Retinal pigment epithelial cell (primary cell): ENCODE measurements at regions not wholly inside any gene's neighbourhood (a gene's known extent, or its start where the extent isn't known, plus 50 kb on each side); places are given as distances from the start of the nearest gene placed in this dataset.

Experiments
- DNase-seq: peaks from one replicate; pipeline ENCODE4 v3.0.0-alpha.2; 2010; ENCODE audit warnings: low read depth
- H3K4me3 ChIP-seq: 2 replicates; pipeline ENCODE4 v1.5.1; 2011; ENCODE audit warnings: mild to moderate bottlenecking, low read length, control low read depth, moderate library complexity
- CTCF ChIP-seq: conservative IDR thresholded peaks from 2 replicates; pipeline ENCODE4 v1.5.1; 2011; ENCODE audit warnings: low read depth, low read length, control low read depth, inconsistent platforms

- no peak for TF ChIP-seq CTCF
- H3K4me3 ChIP-seq = no peak overlapping the region
- DNase-seq = no peak
These were observed 244.5 kb upstream of the SLC35B3 start for GRCh38 chr6:8679823-8680222.

- no peak for DNase-seq
- no peak for TF ChIP-seq CTCF
- H3K4me3 ChIP-seq = no peak overlapping the region
These were observed 243.1 kb upstream of the SLC35B3 start for GRCh38 chr6:8678466-8678865.

GRCh38 chr6:8674126-8674525, 238.8 kb upstream of the SLC35B3 start:
- H3K4me3 ChIP-seq = no peak overlapping the region
- TF ChIP-seq CTCF = no peak
- no peak for DNase-seq

DNA sequence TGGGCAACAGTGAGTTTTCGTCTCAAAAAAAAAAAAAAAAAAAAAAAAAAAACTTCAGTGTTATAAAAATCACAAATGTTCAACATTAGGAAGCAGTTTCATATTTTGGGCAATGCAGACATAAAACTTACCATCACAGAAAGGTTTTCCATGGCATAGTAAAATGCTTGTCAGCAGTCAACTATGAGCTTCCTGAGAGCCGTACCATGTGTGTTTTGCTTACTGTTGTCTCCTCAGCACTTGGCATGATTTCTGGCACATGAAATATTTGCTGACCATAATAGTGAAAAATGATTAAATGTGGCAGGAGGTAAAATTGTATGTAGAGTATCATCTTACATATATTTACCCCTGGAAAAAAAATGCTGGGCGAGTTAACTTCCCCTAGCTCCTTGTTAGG, 237.5 kb upstream of the SLC35B3 start:
- no peak for DNase-seq
- no peak for TF ChIP-seq CTCF

DNA sequence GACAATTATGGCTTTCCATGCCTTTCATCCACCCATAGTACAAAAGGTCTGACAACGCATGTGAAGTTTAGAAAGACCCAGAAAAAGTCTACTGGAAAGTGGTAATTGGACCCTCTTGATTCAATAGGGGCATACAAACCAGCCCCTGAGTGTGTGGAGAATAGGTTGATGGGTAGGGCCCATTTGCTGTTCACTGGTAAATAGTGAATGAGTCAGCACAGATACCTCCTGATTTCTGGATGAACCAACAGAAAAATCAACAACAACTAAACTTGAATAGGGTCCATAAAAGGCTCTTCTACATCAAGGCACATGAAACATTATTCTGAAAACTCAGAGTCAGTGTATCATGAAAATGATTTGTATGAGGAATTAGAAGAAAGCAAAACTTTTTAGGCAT, 235.4 kb upstream of the SLC35B3 start:
- no peak overlapping the region for H3K4me3 ChIP-seq
- no peak for DNase-seq
- TF ChIP-seq CTCF = no peak

More for the DNA sequence above, 237.5 kb upstream of the SLC35B3 start:
- no peak overlapping the region for H3K4me3 ChIP-seq

- no peak for TF ChIP-seq CTCF
- DNase-seq = no peak
These were observed 229.4 kb upstream of the SLC35B3 start for GRCh38 chr6:8664700-8665099.

GRCh38 chr6:8664070-8664469, 228.7 kb upstream of the SLC35B3 start:
- no peak for TF ChIP-seq CTCF
- DNase-seq = no peak

More at GRCh38 chr6:8664700-8665099, 229.4 kb upstream of the SLC35B3 start:
- no peak overlapping the region for H3K4me3 ChIP-seq

More at GRCh38 chr6:8664070-8664469, 228.7 kb upstream of the SLC35B3 start:
- no peak overlapping the region for H3K4me3 ChIP-seq
